K562 (cell line): ENCODE measurements at regions not wholly inside any gene's neighbourhood (a gene's known extent, or its start where the extent isn't known, plus 50 kb on each side); places are given as distances from the start of the nearest gene placed in this dataset.

Source experiments
- ATAC-seq: fragments of 200-7000 bp; cut with Tn5 transposase; 3 replicates; pipeline ENCODE4 v1.9.1; 2020; ENCODE audit warnings: moderate library complexity
- BruUV-seq: library from RNA; stranded (reverse); fragments of 400-500 nt; replicated peaks from 2 replicates; lab custom pipeline; 2021; lab: Mats Ljungman, UMichigan
- CTCF ChIA-PET: fragments of 300-600 bp; formaldehyde crosslinking; extraction: SDS; loops from one replicate; lab custom pipeline; 2021; ENCODE audit warnings: low intra/inter-chr PET ratio; lab: Yijun Ruan, JAX
- POLR2A ChIA-PET: fragments of 300-600, 350-650 bp; sonication (Branson Sonifier 250); formaldehyde crosslinking; extraction: SDS; loops from one replicate; lab custom pipeline; 2021; ENCODE audit warnings: antibody characterized with exemption, inconsistent platforms; lab: Yijun Ruan, JAX
- DNase-seq, 4 experiments: peaks; one replicate each; pipeline versions ENCODE4 v3.0.0 to v3.0.0-alpha.2; 2011 to 2018; ENCODE audit warnings: low spot score in 3 of 4, mixed read lengths in 3 of 4; ENCODE audit errors: extremely low read depth in 1 of 4
- FAIRE-seq: peaks from 2 replicates; lab custom pipeline; 2011; peaks lifted over from hg19 to GRCh38; lab: Jason Lieb, UNC
- H2AFZ ChIP-seq: 2 replicates; pipeline ENCODE4 v1.6.0; 2011; ENCODE audit warnings: low read depth, low read length, control low read depth, inconsistent platforms
- H3K27ac ChIP-seq: fragments of 200-600 bp; 3 replicates; pipeline ENCODE4 v1.8.0; 2011; ENCODE audit warnings: low read depth, mild to moderate bottlenecking, control low read depth, inconsistent platforms, low read length, moderate library complexity, mixed read lengths; ENCODE audit errors: extremely low read depth
- H3K27me3 ChIP-seq, 2 experiments: fragments of 300-600 bp in 1 of 2; 2 replicates in 1 of 2; 3 replicates in 1 of 2; pipeline versions ENCODE4 v1.6.0 to v1.8.0; 2011; ENCODE audit warnings: inconsistent platforms in 2 of 2, low read length in 2 of 2, mild to moderate bottlenecking in 1 of 2, mixed read lengths in 1 of 2, moderate library complexity in 1 of 2; ENCODE audit not compliant: control insufficient read depth in 2 of 2, insufficient read depth in 2 of 2
- H3K36me3 ChIP-seq: fragments of 300-600 bp; 3 replicates; pipeline ENCODE4 v1.8.0; 2011; ENCODE audit warnings: mild to moderate bottlenecking, low read length, inconsistent platforms; ENCODE audit not compliant: control insufficient read depth, insufficient read depth
- H3K4me1 ChIP-seq, 2 experiments: fragments of 200-600 bp in 1 of 2; replicated peaks in 1 of 2; 2 replicates in 1 of 2; 3 replicates in 1 of 2; pipeline versions ENCODE4 v1.5.1 to v1.8.0; 2011; ENCODE audit warnings: inconsistent platforms in 2 of 2, low read length in 2 of 2, mild to moderate bottlenecking in 1 of 2, mixed read lengths in 1 of 2, moderate library complexity in 1 of 2; ENCODE audit not compliant: control insufficient read depth in 2 of 2, insufficient read depth in 2 of 2
- H3K4me2 ChIP-seq: 2 replicates; pipeline ENCODE4 v1.6.1; 2011; ENCODE audit warnings: low read length, control low read depth, inconsistent platforms, mixed read lengths; ENCODE audit not compliant: insufficient read depth
- H3K4me3 ChIP-seq: fragments of 200-600 bp; sonication (generic), shearing (Covaris generic); 2 replicates; pipeline ENCODE4 v1.5.1; 2016; ENCODE audit warnings: control low read depth, inconsistent platforms
- H3K79me2 ChIP-seq: fragments of 200-600 bp; 3 replicates; pipeline ENCODE4 v1.8.0; 2011; ENCODE audit warnings: low read length, inconsistent platforms; ENCODE audit not compliant: control insufficient read depth, insufficient read depth
- H3K9ac ChIP-seq, 2 experiments: 2 replicates each; pipeline versions ENCODE4 v1.6.0 to v1.6.1; 2011; ENCODE audit warnings: low read depth in 2 of 2, low read length in 2 of 2, control low read depth in 1 of 2, inconsistent platforms in 1 of 2, mild to moderate bottlenecking in 1 of 2, mixed read lengths in 1 of 2; ENCODE audit not compliant: insufficient read depth in 1 of 2
- H3K9me1 ChIP-seq: one replicate; pipeline ENCODE4 v1.6.0; 2011; ENCODE audit warnings: inconsistent platforms, mild to moderate bottlenecking, low read length, moderate library complexity; ENCODE audit not compliant: control insufficient read depth, insufficient read depth
- H3K9me3 ChIP-seq: replicated peaks from 2 replicates; pipeline ENCODE4 v1.5.1; 2011; ENCODE audit warnings: low read depth, low read length, inconsistent platforms; ENCODE audit not compliant: control insufficient read depth, insufficient read depth
- H4K20me1 ChIP-seq: replicated peaks from 2 replicates; pipeline ENCODE4 v1.6.1; 2011; ENCODE audit warnings: low read length, inconsistent platforms, mixed read lengths; ENCODE audit not compliant: control insufficient read depth, insufficient read depth
- CCNT2 ChIP-seq: IDR thresholded peaks from 2 replicates; pipeline ENCODE4 v1.6.1; 2011; ENCODE audit warnings: borderline replicate concordance, low read depth, mild to moderate bottlenecking, moderate library complexity, mixed read lengths, low read length; ENCODE audit not compliant: insufficient read length; ENCODE audit errors: extremely low read depth
- CREBBP ChIP-seq: IDR thresholded peaks from one replicate; pipeline ENCODE4 v1.6.1; 2012; ENCODE audit warnings: low read depth, mild to moderate bottlenecking, control low read depth, inconsistent platforms, low read length
- NFE2L1 ChIP-seq: fragments of 450-650 bp; IDR thresholded peaks from 2 replicates; pipeline ENCODE4 v1.6.1; 2016; ENCODE audit warnings: missing genetic modification characterization, low read depth, mild to moderate bottlenecking, missing compliant biosample characterization, moderate library complexity, borderline replicate concordance
- NR2F6 ChIP-seq: fragments of 450-650 bp; formaldehyde crosslinking; IDR thresholded peaks from 2 replicates; pipeline ENCODE4 v1.4.0; 2020; ENCODE audit warnings: mild to moderate bottlenecking
- NR3C1 ChIP-seq: sonication (generic); formaldehyde crosslinking; IDR thresholded peaks from 2 replicates; pipeline ENCODE4 v1.8.1; 2022; ENCODE audit warnings: missing genetic modification reagents
- PHF21A ChIP-seq: fragments of 450-650 bp; IDR thresholded peaks from 2 replicates; pipeline ENCODE4 v1.6.1; 2017; ENCODE audit warnings: low read depth, borderline replicate concordance
- PTBP1 ChIP-seq: fragments of 200-400 bp; formaldehyde crosslinking; IDR thresholded peaks from 2 replicates; pipeline ENCODE4 v1.6.1; 2017; ENCODE audit warnings: low read depth, low read length
- SRSF9 ChIP-seq: fragments of 200-400 bp; formaldehyde crosslinking; IDR thresholded peaks from 2 replicates; pipeline ENCODE4 v1.6.1; 2017; ENCODE audit warnings: low read depth, low read length, borderline replicate concordance
- TAF9B ChIP-seq: fragments of 450-650 bp; IDR thresholded peaks from 2 replicates; pipeline ENCODE4 v1.6.1; 2018; ENCODE audit warnings: mild to moderate bottlenecking; ENCODE audit not compliant: partially characterized antibody
- ZNF384 ChIP-seq: IDR thresholded peaks from 2 replicates; pipeline ENCODE4 v1.6.1; 2012; ENCODE audit warnings: low read depth, low read length, improper control_type of control experiment
- WGBS: fragments of 100-300 bp; shearing (Covaris generic); methylation state at CpG from one replicate; pipeline ENCODE4 v1.1.6; 2016; ENCODE audit warnings: low coverage, mixed read lengths; ENCODE audit not compliant: insufficient coverage; ENCODE audit errors: missing lambda C conversion rate; 5-methylcytosine and 5-hydroxymethylcytosine counted together
- in situ Hi-C: fragments of 300-500 bp; cut with MboI; formaldehyde crosslinking; loops from 4 replicates; pipeline ENCODE4 v1.15.0; 2018; ENCODE audit warnings: inconsistent platforms, mixed read lengths
- intact Hi-C: fragments of 100-400 bp; cut with micrococcal nuclease; formaldehyde crosslinking; loops from 2 replicates; pipeline ENCODE4 v1.14.2; 2022

DNA sequence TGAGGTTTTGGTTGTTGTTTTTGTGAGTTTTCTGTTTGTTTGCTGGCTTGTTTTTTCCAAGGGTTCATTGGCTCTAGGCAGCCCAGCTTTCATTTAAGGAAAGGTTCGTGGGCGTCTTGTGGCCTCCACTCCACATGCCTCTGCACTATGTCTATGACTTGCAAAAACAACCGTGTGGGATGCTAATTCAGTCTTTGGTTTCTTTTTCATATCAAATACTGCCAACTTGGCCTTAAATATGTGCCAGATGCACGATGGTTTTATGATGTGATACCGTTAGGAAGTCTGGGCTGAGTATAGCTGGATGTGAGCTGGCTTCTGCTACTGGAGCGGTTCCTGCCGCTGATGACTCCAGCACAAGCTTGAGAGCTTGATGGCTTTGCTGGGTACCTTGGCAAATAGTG is 96.3 kb downstream of the BMP2 start:
- H3K9me3 ChIP-seq = no peaks in the 10 kb centered on the region
- in situ Hi-C loops = no loop called here
- TF ChIP-seq SRSF9 (no peak), PTBP1 (no peak), NFE2L1 (tag) (no peak), ZNF384 (no peak), NR3C1 (no peak), CCNT2 (no peak), TAF9B (no peak), NR2F6 (CRISPR knock-in tag) (no peak), CREBBP (no peak), PHF21A (no peak)
- TF ChIP-seq, all 486 proteins: peak for 0
- ChIA-PET CTCF (no interaction called here), POLR2A (no interaction called here)
- H3K36me3 ChIP-seq = no peaks in the 10 kb centered on the region
- no peak overlapping the region for H3K4me2 ChIP-seq
- FAIRE-seq (no peak), ATAC-seq (no peak), DNase-seq (no peak)
- no peak overlapping the region for H3K27ac ChIP-seq
- no peak overlapping the region for H3K4me3 ChIP-seq
- BruUV-seq = no TSS peak
- intact Hi-C loops = no loop called here
- no peak overlapping the region for H3K9ac ChIP-seq
- no peaks in the 10 kb centered on the region for H3K79me2 ChIP-seq
- H4K20me1 ChIP-seq = no peaks in the 10 kb centered on the region
- WGBS = 2% methylated on average over 7 of the region's 7 CpGs
- H3K4me1 ChIP-seq = no peaks in the 10 kb centered on the region
- H2AFZ ChIP-seq = no peak overlapping the region
- no peaks in the 10 kb centered on the region for H3K27me3 ChIP-seq
- H3K9me1 ChIP-seq = no peaks in the 10 kb centered on the region
